K562 (cell line): ENCODE measurements at regions not wholly inside any gene's neighbourhood (a gene's known extent, or its start where the extent isn't known, plus 50 kb on each side); places are given as distances from the start of the nearest gene placed in this dataset.

ENCODE experiments used
- ATAC-seq: fragments of 200-7000 bp; cut with Tn5 transposase; 3 replicates; pipeline ENCODE4 v1.9.1; 2020; ENCODE audit warnings: moderate library complexity
- BruUV-seq: library from RNA; stranded (reverse); fragments of 400-500 nt; replicated peaks from 2 replicates; lab custom pipeline; 2021; lab: Mats Ljungman, UMichigan
- CTCF ChIA-PET: fragments of 300-600 bp; formaldehyde crosslinking; extraction: SDS; loops from one replicate; lab custom pipeline; 2021; ENCODE audit warnings: low intra/inter-chr PET ratio; lab: Yijun Ruan, JAX
- POLR2A ChIA-PET: fragments of 300-600, 350-650 bp; sonication (Branson Sonifier 250); formaldehyde crosslinking; extraction: SDS; loops from one replicate; lab custom pipeline; 2021; ENCODE audit warnings: antibody characterized with exemption, inconsistent platforms; lab: Yijun Ruan, JAX
- DNase-seq, 4 experiments: peaks; one replicate each; pipeline versions ENCODE4 v3.0.0 to v3.0.0-alpha.2; 2011 to 2018; ENCODE audit warnings: low spot score in 3 of 4, mixed read lengths in 3 of 4; ENCODE audit errors: extremely low read depth in 1 of 4
- FAIRE-seq: peaks from 2 replicates; lab custom pipeline; 2011; peaks lifted over from hg19 to GRCh38; lab: Jason Lieb, UNC
- H2AFZ ChIP-seq: 2 replicates; pipeline ENCODE4 v1.6.0; 2011; ENCODE audit warnings: low read depth, low read length, control low read depth, inconsistent platforms
- H3K27ac ChIP-seq: fragments of 200-600 bp; 3 replicates; pipeline ENCODE4 v1.8.0; 2011; ENCODE audit warnings: low read depth, mild to moderate bottlenecking, control low read depth, inconsistent platforms, low read length, moderate library complexity, mixed read lengths; ENCODE audit errors: extremely low read depth
- H3K27me3 ChIP-seq, 2 experiments: fragments of 300-600 bp in 1 of 2; 2 replicates in 1 of 2; 3 replicates in 1 of 2; pipeline versions ENCODE4 v1.6.0 to v1.8.0; 2011; ENCODE audit warnings: inconsistent platforms in 2 of 2, low read length in 2 of 2, mild to moderate bottlenecking in 1 of 2, mixed read lengths in 1 of 2, moderate library complexity in 1 of 2; ENCODE audit not compliant: control insufficient read depth in 2 of 2, insufficient read depth in 2 of 2
- H3K36me3 ChIP-seq: fragments of 300-600 bp; 3 replicates; pipeline ENCODE4 v1.8.0; 2011; ENCODE audit warnings: mild to moderate bottlenecking, low read length, inconsistent platforms; ENCODE audit not compliant: control insufficient read depth, insufficient read depth
- H3K4me1 ChIP-seq, 2 experiments: fragments of 200-600 bp in 1 of 2; replicated peaks in 1 of 2; 2 replicates in 1 of 2; 3 replicates in 1 of 2; pipeline versions ENCODE4 v1.5.1 to v1.8.0; 2011; ENCODE audit warnings: inconsistent platforms in 2 of 2, low read length in 2 of 2, mild to moderate bottlenecking in 1 of 2, mixed read lengths in 1 of 2, moderate library complexity in 1 of 2; ENCODE audit not compliant: control insufficient read depth in 2 of 2, insufficient read depth in 2 of 2
- H3K4me2 ChIP-seq: 2 replicates; pipeline ENCODE4 v1.6.1; 2011; ENCODE audit warnings: low read length, control low read depth, inconsistent platforms, mixed read lengths; ENCODE audit not compliant: insufficient read depth
- H3K4me3 ChIP-seq: fragments of 200-600 bp; sonication (generic), shearing (Covaris generic); 2 replicates; pipeline ENCODE4 v1.5.1; 2016; ENCODE audit warnings: control low read depth, inconsistent platforms
- H3K79me2 ChIP-seq: fragments of 200-600 bp; 3 replicates; pipeline ENCODE4 v1.8.0; 2011; ENCODE audit warnings: low read length, inconsistent platforms; ENCODE audit not compliant: control insufficient read depth, insufficient read depth
- H3K9ac ChIP-seq, 2 experiments: 2 replicates each; pipeline versions ENCODE4 v1.6.0 to v1.6.1; 2011; ENCODE audit warnings: low read depth in 2 of 2, low read length in 2 of 2, control low read depth in 1 of 2, inconsistent platforms in 1 of 2, mild to moderate bottlenecking in 1 of 2, mixed read lengths in 1 of 2; ENCODE audit not compliant: insufficient read depth in 1 of 2
- H3K9me1 ChIP-seq: one replicate; pipeline ENCODE4 v1.6.0; 2011; ENCODE audit warnings: inconsistent platforms, mild to moderate bottlenecking, low read length, moderate library complexity; ENCODE audit not compliant: control insufficient read depth, insufficient read depth
- H3K9me3 ChIP-seq: replicated peaks from 2 replicates; pipeline ENCODE4 v1.5.1; 2011; ENCODE audit warnings: low read depth, low read length, inconsistent platforms; ENCODE audit not compliant: control insufficient read depth, insufficient read depth
- H4K20me1 ChIP-seq: replicated peaks from 2 replicates; pipeline ENCODE4 v1.6.1; 2011; ENCODE audit warnings: low read length, inconsistent platforms, mixed read lengths; ENCODE audit not compliant: control insufficient read depth, insufficient read depth
- CCNT2 ChIP-seq: IDR thresholded peaks from 2 replicates; pipeline ENCODE4 v1.6.1; 2011; ENCODE audit warnings: borderline replicate concordance, low read depth, mild to moderate bottlenecking, moderate library complexity, mixed read lengths, low read length; ENCODE audit not compliant: insufficient read length; ENCODE audit errors: extremely low read depth
- MYC ChIP-seq, 2 experiments: fragments of 250-450 bp in 1 of 2; sonication (Bioruptor Pico) in 1 of 2; IDR thresholded peaks; 2 replicates each; pipeline versions ENCODE4 v1.5.1 to v1.6.1; 2012 to 2021; ENCODE audit warnings: low read depth in 2 of 2, borderline replicate concordance in 1 of 2, improper control_type of control experiment in 1 of 2, low read length in 1 of 2, mild to moderate bottlenecking in 1 of 2, moderate library complexity in 1 of 2
- NUFIP1 ChIP-seq: fragments of 450-650 bp; IDR thresholded peaks from 2 replicates; pipeline ENCODE4 v1.6.1; 2018; ENCODE audit not compliant: partially characterized antibody
- RBFOX2 ChIP-seq: fragments of 200-400 bp; formaldehyde crosslinking; IDR thresholded peaks from 2 replicates; pipeline ENCODE4 v1.6.1; 2017; ENCODE audit warnings: low read depth, mild to moderate bottlenecking, low read length, moderate library complexity
- RHOXF2B ChIP-seq: fragments of 250-450 bp; sonication (Bioruptor Pico); conservative IDR thresholded peaks from 2 replicates; pipeline ENCODE4 v1.5.1; 2021
- RNF2 ChIP-seq: sonication (generic); IDR thresholded peaks from 2 replicates; pipeline ENCODE4 v1.6.1; 2016
- SAFB2 ChIP-seq: fragments of 200-400 bp; formaldehyde crosslinking; IDR thresholded peaks from 2 replicates; pipeline ENCODE4 v1.6.1; 2018; ENCODE audit warnings: borderline replicate concordance, low read length, low read depth, moderate library complexity; ENCODE audit not compliant: severe bottlenecking
- SMAD4 ChIP-seq: fragments of 250-450 bp; sonication (Bioruptor Pico); conservative IDR thresholded peaks from 2 replicates; pipeline ENCODE4 v1.8.0; 2021; ENCODE audit warnings: inconsistent platforms, mild to moderate bottlenecking, moderate library complexity
- TARDBP ChIP-seq: fragments of 450-650 bp; IDR thresholded peaks from 2 replicates; pipeline ENCODE4 v1.6.1; 2016
- ZBTB8A ChIP-seq: fragments of 450-650 bp; IDR thresholded peaks from 2 replicates; pipeline ENCODE4 v1.6.1; 2018; ENCODE audit warnings: mild to moderate bottlenecking, moderate library complexity; ENCODE audit not compliant: partially characterized antibody
- ZNF609 ChIP-seq: sonication (generic); formaldehyde crosslinking; IDR thresholded peaks from 2 replicates; pipeline ENCODE4 v1.8.1; 2023; ENCODE audit warnings: missing genetic modification reagents, mild to moderate bottlenecking, borderline replicate concordance
- WGBS: fragments of 100-300 bp; shearing (Covaris generic); methylation state at CpG from one replicate; pipeline ENCODE4 v1.1.6; 2016; ENCODE audit warnings: low coverage, mixed read lengths; ENCODE audit not compliant: insufficient coverage; ENCODE audit errors: missing lambda C conversion rate; 5-methylcytosine and 5-hydroxymethylcytosine counted together
- in situ Hi-C: fragments of 300-500 bp; cut with MboI; formaldehyde crosslinking; loops from 4 replicates; pipeline ENCODE4 v1.15.0; 2018; ENCODE audit warnings: inconsistent platforms, mixed read lengths
- intact Hi-C: fragments of 100-400 bp; cut with micrococcal nuclease; formaldehyde crosslinking; loops from 2 replicates; pipeline ENCODE4 v1.14.2; 2022
- TF ChIP-seq, protein P1 (sequence below), 2 experiments: fragments of 450-650 bp in 1 of 2; sonication (generic) in 1 of 2; formaldehyde crosslinking in 1 of 2; IDR thresholded peaks in 1 of 2; conservative IDR thresholded peaks in 1 of 2; 2 replicates each; pipeline versions ENCODE4 v1.6.1 to v1.8.1; 2016 to 2023; ENCODE audit warnings: mild to moderate bottlenecking in 2 of 2, moderate library complexity in 2 of 2, inconsistent platforms in 1 of 2, missing genetic modification reagents in 1 of 2
- TF ChIP-seq, protein P2 (sequence below): sonication (generic); IDR thresholded peaks from 2 replicates; pipeline ENCODE4 v1.6.1; 2016

DNA sequence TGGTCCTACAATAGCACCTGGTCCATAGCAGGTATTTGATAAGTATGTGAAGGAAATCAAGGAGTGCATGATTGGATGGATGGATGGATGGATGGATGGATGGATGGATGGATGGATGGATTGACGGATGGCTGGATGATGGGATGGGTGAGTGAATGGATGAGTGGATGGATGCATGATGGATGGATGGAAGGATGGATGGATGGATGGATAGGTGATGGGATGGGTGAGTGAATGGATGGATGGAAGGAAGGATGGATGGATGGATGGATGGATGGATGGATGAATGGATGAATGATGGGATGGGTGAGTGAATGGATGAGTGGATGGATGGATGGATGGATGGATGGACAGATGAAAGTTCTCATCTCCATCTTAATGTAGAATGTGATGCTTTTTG lies 231.0 kb upstream of the PPP2R2D start:
- no peak for FAIRE-seq
- ATAC-seq = no peak
- no peaks in the 10 kb centered on the region for H3K9me3 ChIP-seq
- no peaks in the 10 kb centered on the region for H3K27me3 ChIP-seq
- intact Hi-C loops = no loop called here
- no peaks in the 10 kb centered on the region for H3K36me3 ChIP-seq
- H3K79me2 ChIP-seq = no peaks in the 10 kb centered on the region
- H3K4me3 ChIP-seq = no peak overlapping the region
- no TSS peak for BruUV-seq
- H3K9me1 ChIP-seq = no peaks in the 10 kb centered on the region
- CTCF ChIA-PET = no interaction called here
- no peak overlapping the region for H3K9ac ChIP-seq
- WGBS = no CpG with 5 or more reads among the region's 1 CpG
- no peak for DNase-seq
- H3K4me1 ChIP-seq = no peaks in the 10 kb centered on the region
- in situ Hi-C loops = no loop called here
- H3K27ac ChIP-seq = no peak overlapping the region
- no peak overlapping the region for H3K4me2 ChIP-seq
- no peak overlapping the region for H2AFZ ChIP-seq
- POLR2A ChIA-PET = interaction anchor here (0.6 kb wide), 1 partner anchor 652 kb away, joined by 3 read pairs; no protein-coding TSS in a partner anchor
- H4K20me1 ChIP-seq = no peaks in the 10 kb centered on the region
- no peak for TF ChIP-seq RHOXF2B (CRISPR knock-in tag)
- TF ChIP-seq SMAD4 (CRISPR knock-in tag) = no peak
- no peak for TF ChIP-seq RBFOX2
- TF ChIP-seq MYC (IDR thresholded peaks at IDR 0.05; ENCODE audit: low read depth, low read length) = no peak
- no peak for TF ChIP-seq MYC (CRISPR knock-in tag; IDR thresholded peaks at IDR 0.05; ENCODE audit: borderline replicate concordance, low read depth)
- TF ChIP-seq, protein P1, sequence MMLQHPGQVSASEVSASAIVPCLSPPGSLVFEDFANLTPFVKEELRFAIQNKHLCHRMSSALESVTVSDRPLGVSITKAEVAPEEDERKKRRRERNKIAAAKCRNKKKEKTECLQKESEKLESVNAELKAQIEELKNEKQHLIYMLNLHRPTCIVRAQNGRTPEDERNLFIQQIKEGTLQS (IDR thresholded peaks at IDR 0.05) = no peak
- TF ChIP-seq, protein P1 (CRISPR knock-in tag; conservative IDR thresholded peaks at IDR 0.05) = no peak
- TF ChIP-seq CCNT2 = no peak
- TF ChIP-seq ZNF609 (CRISPR knock-in tag) = no peak
- no peak for TF ChIP-seq ZBTB8A
- TF ChIP-seq RNF2 = no peak
- TF ChIP-seq, protein P2, sequence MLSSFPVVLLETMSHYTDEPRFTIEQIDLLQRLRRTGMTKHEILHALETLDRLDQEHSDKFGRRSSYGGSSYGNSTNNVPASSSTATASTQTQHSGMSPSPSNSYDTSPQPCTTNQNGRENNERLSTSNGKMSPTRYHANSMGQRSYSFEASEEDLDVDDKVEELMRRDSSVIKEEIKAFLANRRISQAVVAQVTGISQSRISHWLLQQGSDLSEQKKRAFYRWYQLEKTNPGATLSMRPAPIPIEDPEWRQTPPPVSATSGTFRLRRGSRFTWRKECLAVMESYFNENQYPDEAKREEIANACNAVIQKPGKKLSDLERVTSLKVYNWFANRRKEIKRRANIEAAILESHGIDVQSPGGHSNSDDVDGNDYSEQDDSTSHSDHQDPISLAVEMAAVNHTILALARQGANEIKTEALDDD = no peak
- TF ChIP-seq NUFIP1 = no peak
- no peak for TF ChIP-seq TARDBP
- TF ChIP-seq SAFB2 = no peak
